ENCODE measurements at regions not wholly inside any gene's neighbourhood (a gene's known extent, or its start where the extent isn't known, plus 50 kb on each side); places are given as distances from the start of the nearest gene placed in this dataset.

GRCh38 chr20:39462416-39462945 lies 500.3 kb downstream of the DHX35 start:
- TF ChIP-seq CTCF (IDR thresholded peaks at IDR 0.05) (no peak), EP300 (IDR thresholded peaks at IDR 0.05) (no peak)

Measured in sigmoid colon (tissue), 4 donors.